ENCODE measurements at regions not wholly inside any gene's neighbourhood (a gene's known extent, or its start where the extent isn't known, plus 50 kb on each side); places are given as distances from the start of the nearest gene placed in this dataset.

- TF ChIP-seq CTCF (IDR thresholded peaks at IDR 0.05), result no peak
- TF ChIP-seq ZFX (IDR thresholded peaks at IDR 0.05; ENCODE audit: borderline replicate concordance), result no peak
Measured at GRCh38 chr1:239023732-239024360, 362.5 kb upstream of the CHRM3 start.

Measured in 22Rv1 (cell line).